Mesothelial cell of epicardium (in vitro differentiated cells): ENCODE measurements at regions not wholly inside any gene's neighbourhood (a gene's known extent, or its start where the extent isn't known, plus 50 kb on each side); places are given as distances from the start of the nearest gene placed in this dataset.

ENCODE experiments used
- DNase-seq, 2 experiments: peaks; one replicate each; pipeline ENCODE4 v3.0.0; 2021; ENCODE audit warnings: low spot score in 2 of 2; ENCODE audit not compliant: unreplicated experiment in 2 of 2
- H3K27ac Mint-ChIP-seq: 2 replicates; pipeline ENCODE4 v1.8.0; 2021; ENCODE audit warnings: mixed read lengths
- H3K27me3 Mint-ChIP-seq: 2 replicates; pipeline ENCODE4 v1.8.0; 2021; ENCODE audit warnings: low read depth, mixed read lengths
- H3K36me3 Mint-ChIP-seq: 2 replicates; pipeline ENCODE4 v1.8.0; 2021; ENCODE audit warnings: mixed read lengths
- H3K4me1 Mint-ChIP-seq: 2 replicates; pipeline ENCODE4 v1.8.0; 2021; ENCODE audit warnings: mixed read lengths
- H3K4me3 Mint-ChIP-seq: 2 replicates; pipeline ENCODE4 v1.8.0; 2021; ENCODE audit warnings: mild to moderate bottlenecking, moderate library complexity, mixed read lengths
- H3K9me3 Mint-ChIP-seq: 2 replicates; pipeline ENCODE4 v1.8.0; 2021; ENCODE audit warnings: mixed read lengths
- TF ChIP-seq, protein P1 (sequence below): fragments of 200-600 bp; sonication (generic); IDR thresholded peaks from one replicate; pipeline ENCODE4 v1.5.0; 2021; ENCODE audit warnings: antibody characterized with exemption; ENCODE audit not compliant: unreplicated experiment

DNA sequence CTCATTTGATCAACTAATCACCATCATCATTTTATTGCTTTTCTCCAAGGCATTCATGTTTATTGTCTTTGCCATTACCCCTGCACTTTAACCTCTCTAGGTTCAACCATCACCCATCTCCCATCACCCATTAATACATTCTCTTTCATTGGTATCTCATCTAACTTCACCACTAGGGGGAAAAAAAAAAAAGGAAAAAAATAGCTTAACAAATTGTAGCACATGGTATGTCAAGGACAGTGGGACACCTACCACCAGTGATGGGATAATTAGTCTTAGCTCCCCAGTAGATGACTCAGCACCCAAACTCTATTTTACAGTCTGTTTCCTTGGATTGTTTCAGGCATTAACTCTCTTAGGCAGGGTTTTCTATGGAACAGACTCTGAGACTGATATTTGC lies 1770.2 kb upstream of the MIR17HG start:
- Mint-ChIP-seq H3K36me3 (no peaks in the 10 kb centered on the region), H3K4me1 (no peaks in the 10 kb centered on the region), H3K27ac (no peak overlapping the region), H3K4me3 (no peak overlapping the region), H3K27me3 (no peaks in the 10 kb centered on the region), H3K9me3 (peaks cover 15% of the 10 kb centered on the region)
- DNase-seq: no peak
- TF ChIP-seq, protein P1, sequence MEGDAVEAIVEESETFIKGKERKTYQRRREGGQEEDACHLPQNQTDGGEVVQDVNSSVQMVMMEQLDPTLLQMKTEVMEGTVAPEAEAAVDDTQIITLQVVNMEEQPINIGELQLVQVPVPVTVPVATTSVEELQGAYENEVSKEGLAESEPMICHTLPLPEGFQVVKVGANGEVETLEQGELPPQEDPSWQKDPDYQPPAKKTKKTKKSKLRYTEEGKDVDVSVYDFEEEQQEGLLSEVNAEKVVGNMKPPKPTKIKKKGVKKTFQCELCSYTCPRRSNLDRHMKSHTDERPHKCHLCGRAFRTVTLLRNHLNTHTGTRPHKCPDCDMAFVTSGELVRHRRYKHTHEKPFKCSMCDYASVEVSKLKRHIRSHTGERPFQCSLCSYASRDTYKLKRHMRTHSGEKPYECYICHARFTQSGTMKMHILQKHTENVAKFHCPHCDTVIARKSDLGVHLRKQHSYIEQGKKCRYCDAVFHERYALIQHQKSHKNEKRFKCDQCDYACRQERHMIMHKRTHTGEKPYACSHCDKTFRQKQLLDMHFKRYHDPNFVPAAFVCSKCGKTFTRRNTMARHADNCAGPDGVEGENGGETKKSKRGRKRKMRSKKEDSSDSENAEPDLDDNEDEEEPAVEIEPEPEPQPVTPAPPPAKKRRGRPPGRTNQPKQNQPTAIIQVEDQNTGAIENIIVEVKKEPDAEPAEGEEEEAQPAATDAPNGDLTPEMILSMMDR: peak; percentile 61

DNA sequence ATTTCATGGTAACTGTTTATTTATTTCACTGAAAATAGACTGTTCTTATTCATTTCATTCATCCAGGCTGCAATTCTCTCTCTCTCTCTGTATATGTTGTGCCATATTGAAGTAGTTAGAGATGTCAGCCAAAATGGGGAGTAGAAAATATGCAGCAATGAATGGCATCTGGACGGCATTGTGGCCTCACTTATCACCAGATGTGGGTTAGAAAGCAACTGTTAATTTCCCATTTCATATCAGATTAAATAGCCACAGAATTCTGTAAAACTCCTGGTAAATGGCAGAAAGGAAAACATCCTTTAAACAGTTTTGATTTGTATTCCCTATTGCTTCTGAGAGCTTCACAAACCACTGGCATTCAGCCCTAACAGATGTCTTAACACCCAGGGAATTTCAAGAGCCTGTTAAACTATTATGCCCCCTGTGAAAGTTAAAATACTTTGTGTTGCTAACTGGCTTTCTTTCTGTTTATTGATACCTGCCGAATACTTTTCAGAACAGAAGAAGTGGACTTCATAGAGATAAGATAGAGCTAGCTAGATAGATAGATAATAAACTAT lies 1763.3 kb upstream of the MIR17HG start:
- H3K27me3 Mint-ChIP-seq: no peaks in the 10 kb centered on the region
- peaks cover 6% of the 10 kb centered on the region for H3K9me3 Mint-ChIP-seq
- no peaks in the 10 kb centered on the region for H3K36me3 Mint-ChIP-seq
- H3K27ac Mint-ChIP-seq: peak overlapping the region; percentile 3
- H3K4me3 Mint-ChIP-seq: no peak overlapping the region
- H3K4me1 Mint-ChIP-seq: peaks cover 9% of the 10 kb centered on the region
- TF ChIP-seq, protein P1: no peak
- DNase-seq: no peak

DNA sequence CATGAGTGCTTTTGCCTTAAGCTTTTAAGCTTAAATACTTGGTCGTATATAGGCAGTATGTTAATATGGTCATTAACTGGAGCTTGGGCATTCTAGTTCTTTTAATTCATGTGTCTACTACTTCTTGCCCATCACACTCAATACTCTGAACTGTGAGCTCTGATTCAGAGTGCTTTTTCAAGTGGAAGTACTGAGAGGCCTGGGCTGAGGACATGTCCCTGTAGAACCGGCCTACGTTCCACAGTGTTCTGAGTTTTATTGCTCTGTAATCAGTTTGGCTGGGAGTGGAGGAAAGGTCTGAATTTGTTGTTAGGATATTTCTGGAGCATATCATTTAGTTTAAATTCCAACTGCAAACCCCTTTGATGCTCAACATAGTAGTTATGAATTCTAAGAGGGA lies 1744.8 kb upstream of the MIR17HG start:
- TF ChIP-seq, protein P1: no peak
- Mint-ChIP-seq H3K4me1 (peaks cover 13% of the 10 kb centered on the region), H3K27me3 (no peaks in the 10 kb centered on the region), H3K36me3 (no peaks in the 10 kb centered on the region), H3K9me3 (peaks cover 24% of the 10 kb centered on the region), H3K27ac (no peak overlapping the region), H3K4me3 (no peak overlapping the region)
- DNase-seq: no peak

DNA sequence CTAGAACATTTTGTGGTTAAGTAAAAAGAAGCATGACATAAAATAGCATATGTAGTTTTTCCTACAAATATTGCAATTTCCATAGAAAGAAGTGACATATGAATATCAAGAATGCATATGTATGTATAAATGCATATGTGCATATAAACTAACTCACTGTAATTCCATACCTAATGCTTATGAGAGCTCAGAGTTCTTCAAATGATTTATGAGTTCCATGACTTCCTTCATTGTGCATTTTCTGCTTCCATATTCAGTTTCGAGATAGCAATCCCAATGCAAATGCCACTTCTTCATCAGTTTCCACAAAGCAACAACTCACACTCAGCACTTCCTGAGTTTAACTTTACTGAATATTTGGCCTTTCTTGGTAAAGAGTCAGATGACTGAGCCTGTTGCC lies 1744.3 kb upstream of the MIR17HG start:
- TF ChIP-seq, protein P1: no peak
- H3K9me3 Mint-ChIP-seq: peaks cover 27% of the 10 kb centered on the region
- H3K36me3 Mint-ChIP-seq: no peaks in the 10 kb centered on the region
- no peak for DNase-seq
- no peak overlapping the region for H3K27ac Mint-ChIP-seq
- no peaks in the 10 kb centered on the region for H3K27me3 Mint-ChIP-seq
- H3K4me3 Mint-ChIP-seq: no peak overlapping the region
- H3K4me1 Mint-ChIP-seq: peaks cover 13% of the 10 kb centered on the region

DNA sequence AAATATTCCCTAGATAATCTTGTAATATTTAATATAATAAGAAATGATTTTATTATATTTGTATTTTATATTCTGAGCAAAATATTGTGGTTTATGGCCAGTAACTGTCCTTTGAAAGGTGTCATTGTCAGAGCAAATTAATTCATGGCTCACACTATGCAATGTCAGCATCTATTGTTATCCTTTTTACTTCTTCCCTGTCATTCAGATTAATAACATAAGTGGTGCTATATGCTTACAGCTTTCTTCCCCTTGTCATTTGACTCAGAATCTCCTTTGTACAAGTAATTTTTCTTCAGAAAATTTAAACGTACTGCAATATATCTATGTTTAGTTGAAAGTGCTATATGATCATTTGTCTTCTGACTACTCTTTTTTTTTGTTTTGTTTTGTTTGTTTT lies 1738.2 kb upstream of the MIR17HG start:
- Mint-ChIP-seq H3K36me3 (no peaks in the 10 kb centered on the region), H3K4me1 (no peaks in the 10 kb centered on the region), H3K4me3 (no peak overlapping the region), H3K9me3 (peaks cover 26% of the 10 kb centered on the region), H3K27ac (no peak overlapping the region), H3K27me3 (no peaks in the 10 kb centered on the region)
- no peak for DNase-seq
- TF ChIP-seq, protein P1: no peak

DNA sequence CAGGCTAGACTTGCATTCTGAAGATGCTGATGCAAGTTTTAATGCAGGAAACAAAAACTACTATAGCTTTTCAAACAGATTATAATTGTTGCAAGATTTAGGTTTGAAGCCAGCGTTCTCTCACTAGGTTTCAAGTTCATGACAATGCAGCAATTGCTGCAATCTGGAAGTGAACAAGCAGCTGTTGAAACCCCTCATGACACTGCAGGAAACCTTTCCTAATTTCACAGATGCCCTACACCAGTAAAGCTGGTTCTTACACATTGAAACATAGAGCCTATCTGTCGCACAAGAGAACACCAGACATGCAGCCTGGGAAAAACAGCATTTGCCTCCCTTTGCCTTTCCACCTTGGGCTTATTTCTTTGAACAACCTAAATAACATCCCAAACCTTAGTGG lies 1737.2 kb upstream of the MIR17HG start:
- no peaks in the 10 kb centered on the region for H3K36me3 Mint-ChIP-seq

More for the DNA sequence above, 1737.2 kb upstream of the MIR17HG start:
- no peaks in the 10 kb centered on the region for H3K27me3 Mint-ChIP-seq
- DNase-seq: no peak
- no peak overlapping the region for H3K4me3 Mint-ChIP-seq
- no peak overlapping the region for H3K27ac Mint-ChIP-seq
- TF ChIP-seq, protein P1: no peak
- H3K9me3 Mint-ChIP-seq: peaks cover 21% of the 10 kb centered on the region
- H3K4me1 Mint-ChIP-seq: no peaks in the 10 kb centered on the region
